ENCODE measurements at regions not wholly inside any gene's neighbourhood (a gene's known extent, or its start where the extent isn't known, plus 50 kb on each side); places are given as distances from the start of the nearest gene placed in this dataset.
"Not testable (repeated sequence)": the region's sequence is repeated elsewhere in the genome, so short reads cannot be mapped to it uniquely, and the experiment has no call there.

DNA sequence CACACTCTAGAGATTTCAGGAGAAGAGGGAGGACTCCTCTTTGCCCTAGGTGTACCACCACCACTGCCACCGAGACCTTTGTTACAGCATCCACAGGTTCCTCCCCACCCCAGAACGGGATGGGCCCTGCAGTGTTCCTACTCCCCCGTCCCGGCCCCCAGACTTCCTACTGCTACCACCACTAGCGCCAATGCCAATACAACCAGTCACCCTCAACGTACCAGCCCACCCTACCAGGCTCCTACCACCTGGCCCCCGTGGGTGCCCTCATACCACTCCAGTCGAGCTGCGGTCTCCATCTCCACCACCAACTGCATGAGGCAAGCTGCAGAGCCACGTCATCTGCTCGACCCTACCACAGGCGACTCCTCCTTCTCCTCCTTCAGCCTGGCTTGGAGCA lies 437.1 kb upstream of the ZNF337 start:
- not testable (repeated sequence) for DNase-seq (ENCODE audit: low spot score)

DNA sequence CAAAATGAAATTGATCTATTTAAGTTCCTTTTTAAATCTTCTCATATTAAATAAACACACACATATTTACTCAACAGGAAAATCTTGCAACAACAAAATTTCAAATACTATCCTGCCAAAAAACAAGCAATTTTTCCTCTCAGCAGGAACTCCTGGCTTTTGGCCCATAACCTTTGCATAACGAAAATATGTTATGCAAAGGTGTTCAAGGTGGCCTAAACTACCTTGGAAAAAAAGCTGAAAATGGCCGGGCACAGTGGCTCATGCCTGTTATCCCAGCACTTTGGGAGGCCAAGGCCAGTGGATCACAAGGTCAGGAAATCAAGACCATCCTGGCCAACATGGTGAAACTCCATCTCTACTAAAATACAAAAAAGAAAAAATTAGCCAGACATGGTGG lies 424.3 kb upstream of the ZNF337 start:
- not testable (repeated sequence) for DNase-seq (ENCODE audit: low spot score)

DNA sequence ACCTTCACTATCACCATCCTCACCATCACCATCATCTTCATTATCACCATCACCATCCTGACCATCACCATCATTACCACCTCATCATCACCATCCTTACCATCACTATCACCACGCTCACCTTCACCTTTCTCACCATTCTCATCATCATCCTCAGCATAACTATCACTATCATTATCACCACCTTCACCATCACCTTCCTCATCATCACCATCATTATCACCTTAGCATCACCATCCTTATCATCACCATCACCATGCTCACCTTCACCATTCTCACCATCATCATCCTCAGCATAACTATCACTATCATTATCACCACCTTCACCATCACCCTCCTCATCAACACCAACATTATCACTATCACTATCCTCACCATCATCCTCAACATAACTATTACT lies 397.8 kb upstream of the ZNF337 start:
- not testable (repeated sequence) for DNase-seq (ENCODE audit: low spot score)

DNA sequence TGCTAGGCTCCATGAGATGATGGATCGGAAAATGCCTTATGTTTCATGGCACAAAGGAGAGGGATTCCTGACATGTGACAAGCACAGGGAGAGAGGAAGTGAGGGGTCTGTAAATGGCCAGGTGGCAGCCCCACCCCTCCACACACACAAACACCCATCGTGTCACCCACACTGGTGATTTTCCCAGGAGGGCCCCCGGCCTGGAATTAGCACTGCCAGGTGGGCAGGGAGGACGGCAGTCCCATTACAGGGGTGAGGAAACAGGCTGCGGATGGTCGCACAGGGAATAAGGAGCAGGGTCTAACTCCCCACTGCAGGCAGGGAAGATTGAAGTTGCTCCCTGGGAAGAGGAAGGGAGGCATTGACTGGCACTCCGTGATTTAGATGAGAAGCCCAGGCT lies 395.3 kb upstream of the ZNF337 start:
- not testable (repeated sequence) for DNase-seq (ENCODE audit: low spot score)

DNA sequence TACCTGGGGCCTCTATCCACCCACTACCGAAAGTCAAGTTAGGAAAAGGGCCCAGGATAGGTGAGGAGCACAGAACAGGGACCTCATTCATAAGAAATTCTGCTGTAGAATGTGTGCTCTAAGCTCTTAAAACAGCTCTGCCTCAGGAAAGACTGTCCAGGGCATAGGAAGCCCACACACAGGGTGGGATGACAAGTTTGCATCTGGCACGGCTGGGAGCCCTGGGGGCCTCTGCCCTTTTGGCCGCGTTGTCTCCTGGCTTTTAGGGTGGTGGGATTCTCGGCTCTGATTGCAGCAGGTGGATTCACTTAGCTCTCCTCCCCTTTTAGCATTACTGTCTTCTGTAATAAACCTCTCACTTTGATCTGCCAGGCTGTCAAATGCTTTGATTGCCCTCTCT lies 389.5 kb upstream of the ZNF337 start:
- DNase-seq (ENCODE audit: low spot score) = not testable (repeated sequence)

DNA sequence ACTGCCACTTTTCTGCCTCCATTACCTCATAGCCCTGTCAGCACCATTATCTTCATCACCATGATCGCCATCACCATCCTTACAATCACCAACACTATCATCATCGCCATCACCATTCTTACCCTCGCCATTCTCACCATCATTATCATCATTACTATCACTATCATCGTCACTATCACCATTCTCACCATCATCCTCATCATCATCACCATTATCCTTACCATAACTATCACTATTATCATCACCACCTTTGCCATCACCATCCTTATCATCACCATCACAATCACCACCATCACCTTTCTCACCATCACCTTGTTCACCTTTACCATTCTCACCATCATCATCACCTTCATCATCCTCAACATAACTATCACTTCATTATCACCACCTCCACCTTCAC lies 377.3 kb upstream of the ZNF337 start:
- DNase-seq (ENCODE audit: low spot score) = not testable (repeated sequence)

DNA sequence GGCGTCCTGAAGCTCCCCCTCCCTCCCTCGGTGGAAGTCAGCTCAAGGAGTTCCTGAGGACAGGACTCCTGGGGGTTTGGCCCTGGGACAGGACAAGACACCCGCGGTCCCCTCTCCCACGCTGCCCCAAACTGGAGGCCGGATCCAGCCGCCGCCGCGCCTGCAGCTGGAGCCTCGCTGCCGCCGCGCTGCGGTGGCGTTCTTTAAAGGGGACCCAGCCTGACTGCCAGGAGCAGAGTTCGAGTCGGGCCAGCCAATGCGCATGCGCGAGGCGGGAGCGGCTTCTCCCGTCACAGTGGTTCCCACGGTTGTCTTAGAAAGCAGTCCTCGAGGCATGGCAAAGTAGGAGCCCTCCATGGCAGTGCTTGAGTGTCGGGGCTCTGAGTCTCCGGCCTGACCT lies 362.7 kb upstream of the ZNF337 start:
- DNase-seq (ENCODE audit: low spot score) = not testable (repeated sequence)

DNA sequence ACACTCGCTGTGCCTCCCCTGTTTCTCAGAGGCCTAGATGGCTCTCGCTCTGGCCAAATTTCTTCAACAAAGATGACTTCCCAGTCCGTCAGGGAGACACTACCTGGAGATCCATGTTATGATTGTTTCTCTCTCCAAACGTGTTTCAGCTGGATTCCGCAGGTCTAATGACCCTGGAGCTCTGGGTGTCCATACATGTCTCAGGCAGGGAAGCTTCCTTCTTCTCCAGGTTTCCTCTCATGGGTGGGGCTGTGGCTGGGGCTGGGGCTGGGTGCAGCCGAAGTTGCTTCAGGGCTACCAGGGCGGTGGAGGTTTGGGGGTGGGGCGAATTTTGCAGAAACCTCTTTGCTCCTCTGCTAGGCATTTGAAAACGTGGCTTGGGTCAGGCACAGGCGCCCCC lies 361.8 kb upstream of the ZNF337 start:
- not testable (repeated sequence) for DNase-seq (ENCODE audit: low spot score)

DNA sequence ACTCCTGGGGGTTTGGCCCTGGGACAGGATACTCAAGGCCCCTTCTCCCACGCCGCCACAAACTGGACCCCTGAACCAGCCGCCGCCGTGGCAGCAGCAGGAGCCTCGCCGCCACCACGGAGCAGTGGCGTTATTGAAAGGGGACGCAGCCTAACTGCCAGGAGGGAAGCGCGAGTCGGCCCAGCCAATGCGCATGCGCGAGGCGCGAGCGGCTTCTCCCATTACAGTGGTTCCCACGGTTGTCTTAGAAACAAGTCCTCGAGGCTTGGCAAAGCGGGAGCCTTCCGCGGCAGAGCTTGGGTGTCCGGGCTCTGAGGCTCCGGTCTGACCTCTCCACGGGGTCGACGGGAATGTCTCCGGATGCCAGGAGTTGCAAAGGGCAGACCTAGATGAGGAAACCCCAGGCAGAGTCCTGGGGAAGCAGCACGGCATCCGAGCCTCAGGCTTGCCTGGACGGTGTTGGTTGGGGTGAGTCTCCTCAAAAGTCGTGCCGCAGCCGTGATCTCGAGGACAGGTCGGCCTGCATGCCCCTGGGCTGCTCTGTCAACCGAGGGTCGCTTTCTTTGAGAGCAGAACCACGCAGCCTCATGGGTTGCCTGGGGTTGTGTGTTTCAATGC lies 360.6 kb upstream of the ZNF337 start:
- not testable (repeated sequence) for DNase-seq (ENCODE audit: low spot score)

DNA sequence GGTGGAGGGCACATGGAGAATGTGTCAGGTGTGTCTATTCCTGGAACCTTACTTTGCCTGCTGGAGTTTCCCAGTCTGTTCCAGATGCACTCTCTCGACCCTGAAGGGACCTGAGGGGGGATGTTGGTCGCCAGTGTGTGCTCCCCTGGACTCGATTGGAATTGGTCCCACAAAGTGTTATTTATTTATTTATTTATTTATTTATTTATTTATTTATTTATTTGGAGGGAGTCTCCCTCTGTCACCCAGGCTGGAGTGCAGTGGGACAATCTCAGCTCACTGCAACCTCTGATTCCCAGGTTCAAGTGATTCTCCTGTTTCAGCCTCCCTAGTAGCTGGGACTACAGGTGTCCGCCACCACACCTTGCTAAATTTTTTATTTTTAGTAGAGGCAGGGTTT lies 329.1 kb upstream of the ZNF337 start:
- DNase-seq (ENCODE audit: low spot score) = not testable (repeated sequence)

DNA sequence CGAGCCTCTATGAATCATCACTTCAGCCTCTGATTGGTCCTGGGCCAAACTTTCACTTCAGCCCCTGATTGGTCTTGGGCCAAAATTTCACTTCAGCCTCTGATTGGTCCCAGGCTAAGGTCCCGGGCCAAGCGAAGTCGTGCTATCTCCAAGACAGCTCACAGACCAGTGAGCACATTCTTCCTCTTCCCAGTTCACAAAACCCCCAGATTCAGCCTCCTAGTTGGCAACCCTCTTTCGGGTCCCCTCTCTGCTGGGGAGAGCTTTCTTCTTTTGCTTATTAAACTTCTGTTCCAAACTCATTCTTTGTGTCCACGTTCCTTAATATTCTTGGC lies 314.3 kb upstream of the ZNF337 start:
- not testable (repeated sequence) for DNase-seq (ENCODE audit: low spot score)

DNA sequence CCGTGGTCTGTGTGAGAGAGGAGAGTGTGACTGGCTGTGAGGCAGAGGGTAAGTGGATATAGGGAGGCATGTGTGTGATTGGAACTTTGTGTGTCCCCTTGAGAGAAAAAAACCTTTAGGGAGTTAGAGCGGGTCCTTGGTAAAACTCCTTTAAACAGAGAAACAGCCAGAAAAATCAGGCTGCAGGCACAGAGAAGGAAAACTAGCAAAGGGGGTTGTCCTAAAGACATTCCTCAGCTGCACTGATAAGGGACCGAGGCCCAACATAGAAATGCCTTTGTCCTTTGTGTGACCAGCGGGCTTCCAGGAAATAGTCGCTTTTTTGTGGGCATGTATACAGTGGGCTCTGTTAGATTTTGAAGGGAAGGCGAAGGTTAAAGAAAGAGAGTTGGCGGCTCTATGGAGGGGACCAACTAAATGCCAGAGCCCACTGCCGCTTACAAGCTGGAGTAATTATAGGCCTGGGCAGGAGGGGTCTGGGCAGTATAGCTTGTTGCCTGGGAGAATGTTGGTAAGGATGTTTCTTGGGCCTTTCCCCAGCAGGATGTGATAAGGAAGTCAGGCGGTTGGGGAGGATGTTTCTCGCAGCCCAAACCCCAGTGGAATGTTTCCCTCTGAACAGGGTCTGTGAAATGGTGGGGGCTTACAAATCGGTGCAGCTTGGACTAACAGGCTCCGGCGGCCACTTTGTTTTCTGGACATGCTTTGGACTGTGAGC lies 313.7 kb upstream of the ZNF337 start:
- DNase-seq (ENCODE audit: low spot score) = not testable (repeated sequence)

DNA sequence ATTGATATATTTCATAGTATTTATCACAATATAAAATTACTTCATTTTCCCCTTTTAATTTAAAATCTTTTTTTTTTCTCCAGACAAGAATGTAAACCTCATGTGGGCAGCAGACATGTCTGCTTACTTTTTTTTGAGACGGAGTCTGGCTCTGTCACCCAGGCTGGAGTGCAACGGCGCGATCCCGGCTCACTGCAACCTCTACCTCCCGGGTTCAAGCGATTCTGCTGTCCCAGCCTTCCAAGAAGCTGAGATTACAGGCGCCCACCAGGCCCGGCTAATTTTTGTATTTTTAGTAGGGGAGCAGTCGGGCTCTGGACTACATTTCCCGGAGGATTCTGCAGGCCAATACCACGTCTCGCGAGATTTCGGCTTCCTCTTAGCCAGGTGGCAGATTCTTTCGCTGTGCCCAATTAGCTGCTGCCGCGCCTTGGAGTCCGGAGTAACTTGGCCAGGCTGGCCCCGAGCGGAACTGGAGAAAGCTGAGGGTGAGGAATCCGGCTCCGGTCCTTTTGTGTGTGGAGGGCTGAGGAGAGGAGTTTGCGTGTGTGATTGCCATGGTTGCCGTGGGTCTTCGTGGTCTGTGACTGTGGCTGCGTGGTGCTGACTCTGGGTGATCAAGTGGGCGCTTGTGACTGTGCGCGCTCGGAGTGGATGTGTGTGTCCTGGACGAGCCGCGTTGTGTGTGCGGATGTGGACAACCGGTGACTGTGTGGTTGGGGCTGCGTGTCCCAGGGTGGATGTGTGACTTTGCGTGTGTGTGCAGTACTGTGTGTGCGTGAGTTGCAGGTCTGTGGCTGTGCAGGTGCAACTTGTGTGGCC lies 313.0 kb upstream of the ZNF337 start:
- DNase-seq (ENCODE audit: low spot score) = peak; percentile 94

DNA sequence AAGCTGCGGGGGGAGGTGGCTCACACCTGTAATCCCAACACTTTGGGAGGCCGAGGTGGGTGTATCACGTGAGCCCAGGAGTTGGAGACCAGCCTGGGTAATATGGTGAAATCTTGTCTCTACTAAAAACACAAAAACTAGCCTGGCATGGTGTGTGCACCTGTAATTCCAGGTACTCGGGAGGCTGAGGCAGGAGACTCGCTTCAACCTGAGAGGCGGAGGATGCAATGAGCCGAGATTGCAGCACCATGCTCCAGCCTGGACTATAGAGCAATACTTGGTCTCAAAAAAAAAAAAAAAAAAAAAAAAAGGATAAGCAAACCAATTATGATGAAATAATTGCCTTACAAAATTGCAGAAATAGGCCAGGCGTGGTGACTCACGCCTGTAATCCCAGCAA lies 311.4 kb upstream of the ZNF337 start:
- DNase-seq (ENCODE audit: low spot score) = not testable (repeated sequence)

DNA sequence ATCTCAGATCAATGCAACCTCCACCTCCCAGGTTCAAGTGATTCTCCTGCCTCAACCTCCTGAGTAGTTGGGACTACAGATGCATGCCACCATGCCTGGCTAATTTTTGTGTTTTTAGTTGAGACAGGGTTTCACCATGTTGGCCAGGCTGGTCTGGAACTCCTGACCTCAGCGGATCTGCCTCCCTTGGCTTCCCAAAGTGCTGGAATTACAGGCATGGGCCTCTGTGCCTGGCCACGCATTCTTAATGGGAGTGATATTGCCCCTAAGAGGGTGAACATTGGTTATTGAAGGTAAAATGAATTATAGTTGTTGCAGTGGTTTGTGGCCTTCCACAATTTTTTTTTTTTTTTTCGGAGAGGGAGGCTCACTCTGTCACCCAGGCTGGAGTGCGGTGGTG lies 309.5 kb upstream of the ZNF337 start:
- DNase-seq (ENCODE audit: low spot score) = not testable (repeated sequence)

DNA sequence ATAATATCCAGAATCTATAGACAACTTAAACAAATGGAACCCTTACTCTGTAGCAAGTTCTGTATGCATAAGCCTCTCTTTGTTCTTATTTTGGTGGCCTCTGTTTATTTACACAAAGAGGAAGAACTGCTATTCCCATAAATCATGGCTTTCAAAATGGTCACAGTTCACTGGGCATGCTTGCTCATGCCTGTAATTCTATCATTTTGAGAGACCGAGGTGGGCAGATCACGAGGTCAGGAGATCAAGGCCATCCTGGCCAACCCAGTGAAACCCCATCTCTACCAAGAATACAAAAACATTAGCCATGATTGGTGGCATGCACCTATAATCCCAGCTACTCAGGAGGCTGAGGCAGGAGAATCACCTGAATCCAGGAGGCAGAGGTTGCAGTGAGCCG lies 307.3 kb upstream of the ZNF337 start:
- not testable (repeated sequence) for DNase-seq (ENCODE audit: low spot score)

DNA sequence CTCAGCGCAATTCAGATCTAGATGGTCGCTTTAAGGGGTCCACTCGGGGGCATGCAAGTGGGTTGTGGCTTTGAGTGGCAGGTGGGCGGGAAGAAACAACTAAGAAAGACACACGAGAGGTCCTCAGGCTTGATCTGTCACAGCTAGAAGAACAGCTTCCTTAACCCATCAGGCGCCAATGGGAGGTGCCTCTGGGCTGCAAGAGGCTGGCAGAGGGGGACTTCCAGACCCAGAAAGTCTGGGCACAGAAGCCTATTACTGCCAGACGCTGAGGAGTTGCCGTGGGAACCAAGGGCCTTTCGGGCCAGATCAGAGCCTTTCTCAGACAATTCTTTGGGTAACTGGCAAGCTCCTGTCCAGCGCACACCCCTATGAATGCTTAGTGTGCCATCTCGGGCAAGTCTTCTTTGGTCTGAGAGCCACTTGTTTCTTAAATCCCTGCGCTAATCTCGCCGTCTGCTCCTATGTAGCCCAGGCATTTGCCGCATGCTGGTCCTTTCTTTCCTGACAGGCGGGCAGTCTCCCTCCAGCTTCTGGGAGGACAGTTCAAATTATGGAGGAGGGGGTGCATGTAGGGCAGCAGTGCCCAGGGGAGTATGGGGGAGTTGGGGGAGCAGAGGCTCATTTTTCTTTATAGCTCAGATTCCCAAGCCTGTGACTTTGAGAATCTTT lies 300.9 kb upstream of the ZNF337 start:
- not testable (repeated sequence) for DNase-seq (ENCODE audit: low spot score)

DNA sequence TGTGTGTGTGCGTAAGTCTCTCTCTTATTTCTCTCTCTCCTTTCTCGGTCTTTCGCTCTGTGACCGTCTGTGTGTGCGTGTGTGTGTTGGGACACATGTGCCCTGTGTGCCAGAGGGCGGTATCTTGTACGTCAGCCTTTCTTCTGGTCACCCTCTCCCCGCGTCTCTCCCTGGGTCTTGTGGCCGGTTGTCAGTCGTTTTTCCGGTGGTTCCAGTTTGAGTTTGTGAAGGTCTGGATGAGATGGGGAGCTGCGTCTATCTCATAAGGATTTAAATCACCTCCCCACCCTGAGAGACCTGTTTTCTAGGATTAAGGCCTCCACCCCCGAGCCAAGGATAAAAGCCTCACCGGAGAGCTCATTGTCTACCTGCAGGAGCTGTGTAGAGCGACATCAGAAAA lies 295.5 kb upstream of the ZNF337 start:
- DNase-seq (ENCODE audit: low spot score) = no peak

DNA sequence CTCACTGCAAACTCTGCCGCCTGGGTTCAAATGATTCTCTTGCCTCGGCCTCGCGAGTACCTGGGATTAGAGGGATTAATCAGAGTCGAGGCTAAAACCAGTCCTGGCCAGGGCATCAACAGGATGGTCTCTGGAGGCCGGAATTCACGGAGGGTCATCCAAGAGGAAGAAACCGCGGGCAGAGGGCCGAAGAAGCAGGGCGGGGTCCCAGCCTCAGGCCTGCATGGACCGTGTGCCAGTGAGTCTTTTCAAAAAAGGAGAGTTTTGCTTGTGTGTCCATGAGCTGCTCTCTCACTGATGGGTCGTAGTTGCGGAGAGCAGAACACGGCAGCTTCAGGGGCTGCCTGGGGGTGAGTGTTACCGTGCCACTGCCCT lies 295.1 kb upstream of the ZNF337 start:
- no peak for DNase-seq (ENCODE audit: low spot score)

DNA sequence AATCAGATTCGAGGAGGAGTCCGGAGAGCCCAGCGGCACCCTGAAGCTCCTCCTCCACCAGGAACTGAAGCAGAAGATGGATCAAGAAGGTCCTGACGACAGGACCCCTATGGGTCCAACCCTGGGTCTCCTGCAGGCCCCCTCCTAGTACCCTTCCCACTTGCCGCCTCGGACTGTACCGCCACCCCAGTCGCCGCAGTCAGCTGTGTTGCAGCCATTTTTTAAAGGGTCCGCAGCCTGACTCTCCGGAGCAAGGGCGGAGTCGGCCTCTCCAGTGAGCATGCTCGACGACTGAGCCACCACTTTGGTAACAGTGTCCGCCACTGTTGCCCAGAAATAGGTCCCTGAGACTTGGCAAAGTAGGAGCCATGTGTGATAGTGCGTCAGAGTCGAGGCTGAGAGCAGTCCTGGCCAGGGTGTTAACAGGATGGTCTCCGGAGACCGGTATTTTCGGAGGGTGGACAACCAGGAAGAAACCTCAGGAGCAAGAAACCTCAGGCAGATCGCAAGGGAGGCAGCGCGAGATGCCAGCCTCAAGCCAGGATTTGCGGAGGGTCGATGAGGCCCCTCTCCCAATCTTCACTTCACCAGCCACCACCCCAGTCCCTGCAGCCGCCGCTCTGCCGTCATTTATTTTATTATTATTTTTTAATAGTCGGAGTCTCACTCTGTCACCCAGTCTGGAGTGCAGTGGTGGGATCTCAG lies 294.6 kb upstream of the ZNF337 start:
- no peak for DNase-seq (ENCODE audit: low spot score)

DNA sequence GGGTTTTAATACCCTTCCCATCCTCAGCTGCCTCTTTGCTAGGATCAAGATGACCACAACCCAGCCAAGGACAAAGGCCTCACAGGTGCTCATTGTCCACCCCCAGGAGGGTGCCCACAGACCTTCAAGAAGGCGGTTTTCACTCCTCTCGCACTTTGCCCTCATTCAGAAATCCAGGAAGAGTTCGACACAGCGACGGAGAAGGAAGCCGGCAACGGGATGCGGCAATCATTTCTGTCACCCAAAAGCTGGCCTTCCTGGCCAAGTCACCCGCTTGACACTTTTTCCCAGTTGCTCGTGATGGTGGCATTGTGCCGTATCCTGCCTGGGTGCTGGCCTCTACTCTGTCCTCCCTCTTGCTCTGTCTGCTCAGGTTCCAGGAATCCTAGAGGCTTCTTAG lies 293.0 kb upstream of the ZNF337 start:
- DNase-seq (ENCODE audit: low spot score) = not testable (repeated sequence)

DNA sequence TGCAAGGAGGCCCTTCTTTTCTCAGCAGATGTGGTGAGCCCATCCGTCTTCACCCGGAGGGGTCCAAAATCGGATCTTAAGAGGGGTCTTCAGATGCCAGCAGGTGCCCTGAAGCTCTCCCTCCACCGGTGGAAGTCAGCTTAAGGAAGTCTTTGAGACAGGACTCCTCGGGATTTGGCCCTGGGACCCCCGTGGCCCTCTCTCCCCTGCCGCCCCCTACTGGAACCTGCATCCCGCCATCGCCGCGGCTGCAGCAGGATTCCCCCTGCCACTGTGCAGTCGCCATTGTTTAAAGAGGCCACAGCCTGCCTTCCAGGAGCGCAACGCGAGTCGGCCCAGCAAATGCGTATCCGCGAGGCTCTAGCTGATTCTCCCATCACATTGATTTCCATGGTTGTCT lies 292.5 kb upstream of the ZNF337 start:
- no peak for DNase-seq (ENCODE audit: low spot score)
